Activated naive CD4-positive, alpha-beta T cell treated with Interleukin-2 at 50 U/mL for 16 hours (primary cell): ENCODE measurements at regions not wholly inside any gene's neighbourhood (a gene's known extent, or its start where the extent isn't known, plus 50 kb on each side); places are given as distances from the start of the nearest gene placed in this dataset.

ENCODE experiments used
- DNase-seq: peaks from one replicate; pipeline ENCODE4 v3.0.0-alpha.2; 2020

- DNase-seq = no peak
Observed at GRCh38 chr4:160877087-160877790, 1286.6 kb downstream of the FSTL5 start.

- no peak for DNase-seq
Observed at GRCh38 chr4:160880180-160880579, 1283.6 kb downstream of the FSTL5 start.

GRCh38 chr4:160887668-160888067 lies 1276.1 kb downstream of the FSTL5 start:
- no peak for DNase-seq

- no peak for DNase-seq
Observed at GRCh38 chr4:160894128-160894527, 1269.7 kb downstream of the FSTL5 start.

- DNase-seq = no peak
Observed at GRCh38 chr4:160894809-160895208, 1269.0 kb downstream of the FSTL5 start.

- DNase-seq = no peak
Observed at GRCh38 chr4:160927311-160927710, 1236.5 kb downstream of the FSTL5 start.

DNA sequence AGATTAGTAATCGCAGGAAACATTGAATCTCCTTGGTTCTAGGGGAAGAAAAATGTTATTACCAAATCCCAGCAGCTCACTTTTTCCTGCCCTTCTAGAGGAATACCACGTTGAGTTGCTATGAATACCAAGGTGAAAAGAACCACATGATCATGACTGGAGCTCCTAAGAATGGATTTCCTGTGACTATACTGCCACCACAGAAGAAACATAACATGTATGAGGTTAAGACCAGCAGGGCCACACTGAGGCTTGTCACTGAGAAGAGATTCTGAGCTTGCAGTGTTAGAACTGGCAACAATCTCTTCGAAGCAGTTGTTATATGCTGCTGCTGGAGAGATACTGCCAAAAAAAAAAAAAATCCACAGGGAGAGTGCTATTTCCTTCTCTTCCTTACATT lies 1235.3 kb downstream of the FSTL5 start:
- no peak for DNase-seq

DNA sequence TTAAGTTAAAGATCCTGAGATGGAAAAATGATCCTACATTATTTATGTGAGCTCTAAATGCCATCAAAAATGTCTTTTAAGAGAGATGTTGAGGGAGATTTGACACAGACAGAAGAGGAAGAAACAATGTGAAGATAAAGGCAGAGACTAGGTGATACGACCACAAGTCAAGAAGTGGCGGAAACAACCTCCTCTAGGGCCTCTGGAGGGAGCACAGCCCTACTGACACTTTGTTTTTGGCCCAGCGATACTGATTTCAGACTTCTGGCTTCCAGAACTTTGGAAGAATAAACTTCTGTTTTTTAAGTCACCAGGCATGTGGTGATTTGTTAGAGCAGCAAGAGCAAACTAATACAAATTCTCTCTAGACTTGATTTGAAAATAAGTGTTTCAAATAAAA lies 1216.1 kb downstream of the FSTL5 start:
- no peak for DNase-seq

DNA sequence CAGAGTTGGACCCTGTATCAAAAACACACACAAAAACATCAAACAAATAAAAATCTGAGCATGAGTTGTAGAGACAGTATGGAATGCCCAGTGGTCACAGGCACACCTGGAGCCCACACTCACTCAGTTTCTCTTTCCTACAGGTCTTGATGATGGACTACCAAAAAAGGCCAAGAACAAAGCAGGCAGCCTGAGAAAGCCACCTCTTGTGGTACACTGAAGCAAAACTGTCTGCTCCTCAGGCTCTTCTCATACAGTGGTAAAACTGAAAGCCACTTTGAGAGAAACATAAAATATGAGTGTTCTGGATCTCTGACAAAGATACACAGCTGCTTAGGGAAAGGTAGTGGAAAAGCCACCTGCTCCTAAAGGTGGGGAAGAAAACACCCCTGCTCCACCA lies 1206.9 kb downstream of the FSTL5 start:
- DNase-seq = no peak

- DNase-seq = no peak
Observed at GRCh38 chr4:160969925-160970324, 1193.9 kb downstream of the FSTL5 start.

DNA sequence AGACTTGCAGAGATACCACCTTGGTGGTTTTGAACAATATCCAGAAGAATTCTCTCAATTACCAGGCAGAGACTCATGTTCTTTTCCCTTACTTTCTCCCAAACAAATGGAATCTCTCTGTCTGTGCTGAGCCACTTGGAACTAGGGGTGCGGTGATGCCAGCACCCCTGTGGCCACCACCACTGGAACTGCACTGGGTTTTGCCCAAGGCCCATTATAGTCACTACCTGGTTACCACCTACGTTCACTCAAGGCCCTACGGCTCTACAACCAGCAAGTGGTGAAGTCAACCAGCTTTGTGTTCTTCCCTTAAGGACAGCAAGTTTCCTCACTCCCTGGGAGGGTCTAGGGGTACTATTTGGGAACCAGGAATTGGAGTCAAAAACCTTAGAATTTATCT lies 1183.7 kb downstream of the FSTL5 start:
- DNase-seq = no peak

DNA sequence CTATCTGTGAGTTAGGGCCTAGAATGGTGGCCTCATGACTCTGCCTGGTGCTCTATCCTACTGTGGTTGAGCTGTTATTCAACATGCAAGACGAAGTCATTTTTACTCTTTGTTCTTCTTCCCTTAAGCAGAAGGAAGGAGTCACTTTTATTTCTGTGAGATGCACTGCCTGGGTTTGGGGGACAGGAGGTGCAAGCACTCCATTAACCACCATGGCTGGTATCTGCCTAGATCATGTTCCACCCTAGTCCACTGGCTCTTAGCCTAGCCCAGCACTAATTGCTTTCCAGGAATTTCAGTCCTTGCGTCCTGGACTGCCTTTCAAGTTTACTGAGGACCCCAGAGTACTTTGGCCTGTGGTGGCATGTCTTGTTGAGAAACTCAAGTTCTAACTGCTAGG lies 1182.7 kb downstream of the FSTL5 start:
- DNase-seq = no peak

- DNase-seq = no peak
Observed at GRCh38 chr4:160983035-160983434, 1180.8 kb downstream of the FSTL5 start.

GRCh38 chr4:161002386-161002785 lies 1161.4 kb downstream of the FSTL5 start:
- no peak for DNase-seq

GRCh38 chr4:161003418-161004057 lies 1160.3 kb downstream of the FSTL5 start:
- DNase-seq = no peak

DNA sequence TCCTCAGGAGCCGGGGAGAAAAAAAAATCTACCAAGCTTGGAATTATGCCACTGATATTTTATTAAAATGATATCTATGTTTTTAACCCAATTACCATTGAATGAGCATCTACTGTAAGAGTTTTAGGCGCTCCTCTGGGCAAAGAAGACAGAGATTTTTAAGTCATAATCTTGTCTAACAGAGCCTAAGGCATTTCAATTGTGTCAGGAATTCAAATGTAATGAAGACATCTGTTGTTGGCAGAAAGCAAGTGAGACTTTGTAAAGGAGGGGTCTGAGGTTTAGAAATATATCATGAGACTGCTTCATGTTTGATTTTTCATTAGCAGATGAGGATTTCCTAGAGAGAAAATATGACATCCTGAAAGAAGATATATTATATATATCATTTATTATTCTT lies 1158.1 kb downstream of the FSTL5 start:
- no peak for DNase-seq

GRCh38 chr4:161008527-161008926 lies 1155.3 kb downstream of the FSTL5 start:
- no peak for DNase-seq

- DNase-seq = no peak
Observed at GRCh38 chr4:161010227-161010626, 1153.6 kb downstream of the FSTL5 start.
